ENCODE measurements at regions not wholly inside any gene's neighbourhood (a gene's known extent, or its start where the extent isn't known, plus 50 kb on each side); places are given as distances from the start of the nearest gene placed in this dataset.

DNA sequence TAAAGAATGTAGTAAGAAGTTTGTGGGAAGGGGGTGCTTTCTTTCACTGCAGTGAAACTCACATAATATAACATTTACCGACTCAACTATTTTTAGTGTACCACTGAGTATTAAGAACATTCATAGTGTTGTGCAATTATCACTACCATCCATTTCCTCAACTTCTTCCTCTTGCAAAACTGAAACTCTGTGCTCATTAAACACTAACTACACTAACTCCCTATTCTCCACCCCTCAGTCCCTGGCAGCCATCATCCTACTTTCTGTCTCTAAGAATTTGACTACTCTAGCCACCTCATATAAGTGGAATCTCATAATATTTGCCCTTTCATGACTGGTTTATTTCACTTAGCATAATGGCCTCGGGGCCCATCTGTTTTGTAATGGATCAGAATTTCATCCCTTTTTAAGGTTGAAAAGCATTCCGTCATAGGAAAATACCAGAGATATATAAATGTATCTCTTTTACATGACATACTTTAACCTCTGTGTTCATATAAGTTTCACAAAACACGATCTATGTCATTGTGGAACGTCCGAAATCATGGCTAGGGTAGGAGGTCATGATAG lies 56.3 kb upstream of the DIRAS2 start:
- TF ChIP-seq, protein P1, sequence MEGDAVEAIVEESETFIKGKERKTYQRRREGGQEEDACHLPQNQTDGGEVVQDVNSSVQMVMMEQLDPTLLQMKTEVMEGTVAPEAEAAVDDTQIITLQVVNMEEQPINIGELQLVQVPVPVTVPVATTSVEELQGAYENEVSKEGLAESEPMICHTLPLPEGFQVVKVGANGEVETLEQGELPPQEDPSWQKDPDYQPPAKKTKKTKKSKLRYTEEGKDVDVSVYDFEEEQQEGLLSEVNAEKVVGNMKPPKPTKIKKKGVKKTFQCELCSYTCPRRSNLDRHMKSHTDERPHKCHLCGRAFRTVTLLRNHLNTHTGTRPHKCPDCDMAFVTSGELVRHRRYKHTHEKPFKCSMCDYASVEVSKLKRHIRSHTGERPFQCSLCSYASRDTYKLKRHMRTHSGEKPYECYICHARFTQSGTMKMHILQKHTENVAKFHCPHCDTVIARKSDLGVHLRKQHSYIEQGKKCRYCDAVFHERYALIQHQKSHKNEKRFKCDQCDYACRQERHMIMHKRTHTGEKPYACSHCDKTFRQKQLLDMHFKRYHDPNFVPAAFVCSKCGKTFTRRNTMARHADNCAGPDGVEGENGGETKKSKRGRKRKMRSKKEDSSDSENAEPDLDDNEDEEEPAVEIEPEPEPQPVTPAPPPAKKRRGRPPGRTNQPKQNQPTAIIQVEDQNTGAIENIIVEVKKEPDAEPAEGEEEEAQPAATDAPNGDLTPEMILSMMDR (IDR thresholded peaks at IDR 0.05): no peak
- TF ChIP-seq, protein P2, sequence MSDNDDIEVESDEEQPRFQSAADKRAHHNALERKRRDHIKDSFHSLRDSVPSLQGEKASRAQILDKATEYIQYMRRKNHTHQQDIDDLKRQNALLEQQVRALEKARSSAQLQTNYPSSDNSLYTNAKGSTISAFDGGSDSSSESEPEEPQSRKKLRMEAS (IDR thresholded peaks at IDR 0.05; ENCODE audit: low read depth): no peak
